IMR-90 (cell line): ENCODE measurements at regions not wholly inside any gene's neighbourhood (a gene's known extent, or its start where the extent isn't known, plus 50 kb on each side); places are given as distances from the start of the nearest gene placed in this dataset.

Experiments used
- ATAC-seq: fragments of 200-7000 bp; cut with Tn5 transposase; 2 replicates; pipeline ENCODE4 v1.9.1; 2020; ENCODE audit warnings: low read depth, mild to moderate bottlenecking, moderate library complexity
- BruUV-seq: library from RNA; stranded (reverse); fragments of 400-500 nt; replicated peaks from 2 replicates; lab custom pipeline; 2021; lab: Mats Ljungman, UMichigan
- CTCF ChIA-PET: fragments of 300-600 bp; formaldehyde crosslinking; extraction: SDS; loops from one replicate; lab custom pipeline; 2021; ENCODE audit warnings: antibody characterized with exemption; lab: Yijun Ruan, JAX
- POLR2A ChIA-PET: fragments of 300-600 bp; sonication (Branson Sonifier 250); formaldehyde crosslinking; loops from one replicate; lab custom pipeline; 2022; ENCODE audit warnings: antibody characterized with exemption; ENCODE audit not compliant: unreplicated experiment; lab: Charles Lee
- DNase-seq: peaks from one replicate; pipeline ENCODE4 v3.0.0; 2013
- H2AFZ ChIP-seq: replicated peaks from 2 replicates; pipeline ENCODE3; 2013; ENCODE audit warnings: low read length, mild to moderate bottlenecking; ENCODE audit not compliant: poor library complexity
- H2AK5ac ChIP-seq: 2 replicates; pipeline ENCODE4 v1.6.1; 2013; ENCODE audit warnings: low read depth, low read length, inconsistent platforms
- H2AK9ac ChIP-seq: replicated peaks from 2 replicates; pipeline ENCODE3; 2013; ENCODE audit warnings: mild to moderate bottlenecking, low read depth, low read length, moderate library complexity; ENCODE audit not compliant: poor library complexity
- H2BK120ac ChIP-seq: 2 replicates; pipeline ENCODE4 v1.6.1; 2013; ENCODE audit warnings: low read depth, low read length, inconsistent platforms
- H2BK15ac ChIP-seq: 3 replicates; pipeline ENCODE4 v1.6.1; 2013; ENCODE audit warnings: low read depth, low read length, inconsistent platforms
- H2BK20ac ChIP-seq: 2 replicates; pipeline ENCODE4 v1.6.1; 2013; ENCODE audit warnings: low read depth, mild to moderate bottlenecking, inconsistent platforms, low read length, moderate library complexity
- H2BK5ac ChIP-seq: 2 replicates; pipeline ENCODE4 v1.6.1; 2013; ENCODE audit warnings: mild to moderate bottlenecking, low read depth, low read length, inconsistent platforms; ENCODE audit not compliant: poor library complexity, severe bottlenecking
- H3K14ac ChIP-seq: replicated peaks from 2 replicates; pipeline ENCODE4 v1.6.1; 2013; ENCODE audit warnings: low read depth, low read length, inconsistent platforms
- H3K18ac ChIP-seq: 2 replicates; pipeline ENCODE4 v1.6.1; 2013; ENCODE audit warnings: low read depth, low read length, control low read depth
- H3K23ac ChIP-seq: 2 replicates; pipeline ENCODE4 v1.6.1; 2013; ENCODE audit warnings: low read depth, low read length, inconsistent platforms
- H3K27ac ChIP-seq: 2 replicates; pipeline ENCODE4 v1.5.1; 2013; ENCODE audit warnings: mild to moderate bottlenecking, control low read depth, low read length; ENCODE audit not compliant: insufficient read depth
- H3K27me3 ChIP-seq: 2 replicates; pipeline ENCODE4 v1.6.1; 2013; ENCODE audit warnings: low read length; ENCODE audit not compliant: control insufficient read depth, insufficient read depth
- H3K36me3 ChIP-seq: 2 replicates; pipeline ENCODE4 v1.6.1; 2013; ENCODE audit warnings: low read length, mixed read lengths; ENCODE audit not compliant: control insufficient read depth, insufficient read depth
- H3K4ac ChIP-seq: 2 replicates; pipeline ENCODE4 v1.6.1; 2013; ENCODE audit warnings: low read depth, low read length, inconsistent platforms
- H3K4me1 ChIP-seq: 2 replicates; pipeline ENCODE4 v1.6.1; 2013; ENCODE audit warnings: low read length, mixed read lengths; ENCODE audit not compliant: control insufficient read depth, insufficient read depth
- H3K4me2 ChIP-seq: 2 replicates; pipeline ENCODE4 v1.6.1; 2013; ENCODE audit warnings: low read depth, mild to moderate bottlenecking, control low read depth, low read length, moderate library complexity
- H3K4me3 ChIP-seq: 2 replicates; pipeline ENCODE4 v1.5.1; 2013; ENCODE audit warnings: low read depth, mild to moderate bottlenecking, control low read depth, low read length, moderate library complexity; ENCODE audit not compliant: insufficient read depth
- H3K56ac ChIP-seq: 2 replicates; pipeline ENCODE4 v1.6.1; 2013; ENCODE audit warnings: low read length, inconsistent platforms; ENCODE audit not compliant: insufficient read depth; ENCODE audit errors: extremely low read depth
- H3K79me1 ChIP-seq, 2 experiments: 2 replicates each; pipeline ENCODE4 v1.6.1; 2013; ENCODE audit warnings: low read length in 2 of 2, inconsistent platforms in 1 of 2, low read depth in 1 of 2
- H3K9ac ChIP-seq: 2 replicates; pipeline ENCODE4 v1.6.1; 2013; ENCODE audit warnings: low read depth, low read length, control low read depth
- H3K9me1 ChIP-seq: 2 replicates; pipeline ENCODE4 v1.6.1; 2013; ENCODE audit warnings: low read length, inconsistent platforms; ENCODE audit not compliant: insufficient read depth
- H3K9me3 ChIP-seq: 2 replicates; pipeline ENCODE4 v1.6.1; 2013; ENCODE audit warnings: low read length; ENCODE audit not compliant: control insufficient read depth, insufficient read depth
- H4K20me1 ChIP-seq: 2 replicates; pipeline ENCODE4 v1.6.1; 2013; ENCODE audit warnings: low read length, inconsistent platforms; ENCODE audit not compliant: insufficient read depth
- H4K5ac ChIP-seq: 2 replicates; pipeline ENCODE4 v1.6.1; 2013; ENCODE audit warnings: mild to moderate bottlenecking, low read depth, low read length, control low read depth
- H4K8ac ChIP-seq, 2 experiments: 2 replicates each; pipeline ENCODE4 v1.6.1; 2013; ENCODE audit warnings: low read depth in 2 of 2, low read length in 2 of 2, control low read depth in 1 of 2, inconsistent platforms in 1 of 2
- H4K91ac ChIP-seq: 2 replicates; pipeline ENCODE4 v1.6.1; 2013; ENCODE audit warnings: low read depth, low read length, inconsistent platforms; ENCODE audit not compliant: insufficient read depth
- BHLHE40 ChIP-seq: fragments of 150-350 bp; IDR thresholded peaks from 2 replicates; pipeline ENCODE4 v1.6.1; 2016; ENCODE audit warnings: mild to moderate bottlenecking, low read depth, low read length
- CEBPB ChIP-seq: IDR thresholded peaks from 2 replicates; pipeline ENCODE4 v1.6.1; 2012; ENCODE audit warnings: low read depth, low read length, improper control_type of control experiment
- CHD1 ChIP-seq: IDR thresholded peaks from 2 replicates; pipeline ENCODE4 v1.6.1; 2012; ENCODE audit warnings: low read depth, low read length, improper control_type of control experiment
- FOS ChIP-seq: fragments of 150-350 bp; IDR thresholded peaks from 2 replicates; pipeline ENCODE4 v1.6.1; 2016; ENCODE audit warnings: low read depth, low read length
- MAFK ChIP-seq: IDR thresholded peaks from 2 replicates; pipeline ENCODE4 v1.6.1; 2012; ENCODE audit warnings: low read depth, low read length, improper control_type of control experiment
- MAZ ChIP-seq: IDR thresholded peaks from 2 replicates; pipeline ENCODE4 v1.6.1; 2012; ENCODE audit warnings: low read depth, mild to moderate bottlenecking, low read length, improper control_type of control experiment, moderate library complexity, borderline replicate concordance
- MXI1 ChIP-seq: IDR thresholded peaks from 2 replicates; pipeline ENCODE4 v1.6.1; 2012; ENCODE audit warnings: low read depth, mild to moderate bottlenecking, low read length, moderate library complexity, borderline replicate concordance
- NFE2L2 ChIP-seq: fragments of 150-350 bp; IDR thresholded peaks from 2 replicates; pipeline ENCODE4 v1.6.1; 2016; ENCODE audit warnings: low read depth, mild to moderate bottlenecking, low read length
- POLR2A ChIP-seq: IDR thresholded peaks from 2 replicates; pipeline ENCODE4 v1.6.1; 2012; ENCODE audit warnings: mild to moderate bottlenecking, low read depth, low read length
- RAD21 ChIP-seq: IDR thresholded peaks from 2 replicates; pipeline ENCODE4 v1.6.1; 2012; ENCODE audit warnings: low read length, improper control_type of control experiment
- RCOR1 ChIP-seq: IDR thresholded peaks from 2 replicates; pipeline ENCODE4 v1.6.1; 2012; ENCODE audit warnings: mild to moderate bottlenecking, low read length, improper control_type of control experiment; ENCODE audit not compliant: insufficient replicate concordance
- RFX5 ChIP-seq: IDR thresholded peaks from 2 replicates; pipeline ENCODE4 v1.8.0; 2012; ENCODE audit warnings: low read depth, mild to moderate bottlenecking, low read length, moderate library complexity
- SMC3 ChIP-seq: fragments of 150-350 bp; IDR thresholded peaks from 2 replicates; pipeline ENCODE4 v1.6.1; 2016; ENCODE audit warnings: low read depth, mild to moderate bottlenecking, antibody characterized with exemption, low read length, moderate library complexity
- WGBS, 2 experiments: methylation state at CpG; one replicate each; pipeline versions ENCODE4 v1.1.5 to v1.1.7; 2013; ENCODE audit warnings: missing lambda C conversion rate in 2 of 2; ENCODE audit not compliant: insufficient read length in 1 of 2; ENCODE audit errors: extremely low coverage in 2 of 2; 5-methylcytosine and 5-hydroxymethylcytosine counted together
- dilution Hi-C: fragments of 300-500 bp; cut with HindIII; formaldehyde crosslinking; loops from one replicate; pipeline ENCODE4 v1.14.3; 2018; ENCODE audit warnings: low sequenced_read_pairs; ENCODE audit not compliant: unreplicated experiment
- in situ Hi-C: fragments of 300-500 bp; cut with MboI; formaldehyde crosslinking; loops from 3 replicates; pipeline ENCODE4 v1.14.3; 2019; ENCODE audit warnings: low sequenced_read_pairs, inconsistent platforms, mixed read lengths
- intact Hi-C: fragments of 100-400 bp; cut with micrococcal nuclease; formaldehyde crosslinking; loops from 2 replicates; pipeline ENCODE4 v1.10.0; 2022
- TF ChIP-seq, protein P1 (sequence below): fragments of 150-350 bp; IDR thresholded peaks from 2 replicates; pipeline ENCODE4 v1.6.1; 2016; ENCODE audit warnings: low read depth, mild to moderate bottlenecking, low read length, moderate library complexity, borderline replicate concordance
- TF ChIP-seq, protein P2 (sequence below): conservative IDR thresholded peaks from 2 replicates; pipeline ENCODE4 v1.5.1; 2012; ENCODE audit warnings: mild to moderate bottlenecking, low read depth, low read length, improper control_type of control experiment
- TF ChIP-seq, protein P3 (sequence below): fragments of 150-350 bp; IDR thresholded peaks from 2 replicates; pipeline ENCODE4 v1.6.1; 2017; ENCODE audit warnings: mild to moderate bottlenecking, antibody characterized with exemption, low read length, low read depth

DNA sequence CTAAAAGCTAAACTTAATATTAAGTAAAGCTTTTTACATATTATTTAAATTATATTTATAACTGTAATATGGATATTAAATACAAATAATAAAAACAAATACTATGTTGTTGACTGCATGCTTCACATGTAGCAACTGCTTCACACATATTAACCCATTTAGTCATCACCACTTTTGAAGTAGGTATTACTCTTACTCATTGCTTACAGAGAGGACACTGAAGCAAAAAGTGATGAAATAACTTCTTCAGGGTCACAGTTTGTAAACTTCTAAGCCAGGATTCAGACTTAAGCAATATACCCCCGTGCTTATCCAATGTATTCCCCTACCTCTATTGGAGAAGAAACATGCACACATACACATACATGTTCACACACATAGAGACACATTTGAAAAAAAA is 166.6 kb downstream of the DKK2 start:
- no peak overlapping the region for H3K9ac ChIP-seq
- H3K27me3 ChIP-seq: no peaks in the 10 kb centered on the region
- H3K4me3 ChIP-seq: no peak overlapping the region
- H3K36me3 ChIP-seq: no peaks in the 10 kb centered on the region
- no peak overlapping the region for H2AK9ac ChIP-seq
- H2BK15ac ChIP-seq: no peak overlapping the region
- H2AFZ ChIP-seq: no peak overlapping the region
- H3K9me3 ChIP-seq: no peaks in the 10 kb centered on the region
- H3K9me1 ChIP-seq: no peaks in the 10 kb centered on the region
- DNase-seq: no peak
- H3K14ac ChIP-seq: no peak overlapping the region
- ATAC-seq: no peak
- no peak overlapping the region for H2AK5ac ChIP-seq
- no peak overlapping the region for H4K5ac ChIP-seq
- ChIA-PET POLR2A (no interaction called here), CTCF (no interaction called here)
- H3K4me2 ChIP-seq: no peak overlapping the region
- WGBS, 2 experiments: no CpG with 5 or more reads among the region's 1 CpG
- no peaks in the 10 kb centered on the region for H4K20me1 ChIP-seq
- dilution Hi-C loops: no loop called here
- H2BK20ac ChIP-seq: no peak overlapping the region
- intact Hi-C loops: no loop called here
- H3K27ac ChIP-seq: no peak overlapping the region
- H2BK5ac ChIP-seq: no peak overlapping the region
- TF ChIP-seq FOS (no peak), MXI1 (no peak), MAFK (no peak), POLR2A (no peak), RFX5 (no peak), RCOR1 (no peak), BHLHE40 (no peak), SMC3 (no peak), MAZ (no peak), NFE2L2 (no peak), RAD21 (no peak), CEBPB (no peak), CHD1 (no peak)
- TF ChIP-seq, protein P1, sequence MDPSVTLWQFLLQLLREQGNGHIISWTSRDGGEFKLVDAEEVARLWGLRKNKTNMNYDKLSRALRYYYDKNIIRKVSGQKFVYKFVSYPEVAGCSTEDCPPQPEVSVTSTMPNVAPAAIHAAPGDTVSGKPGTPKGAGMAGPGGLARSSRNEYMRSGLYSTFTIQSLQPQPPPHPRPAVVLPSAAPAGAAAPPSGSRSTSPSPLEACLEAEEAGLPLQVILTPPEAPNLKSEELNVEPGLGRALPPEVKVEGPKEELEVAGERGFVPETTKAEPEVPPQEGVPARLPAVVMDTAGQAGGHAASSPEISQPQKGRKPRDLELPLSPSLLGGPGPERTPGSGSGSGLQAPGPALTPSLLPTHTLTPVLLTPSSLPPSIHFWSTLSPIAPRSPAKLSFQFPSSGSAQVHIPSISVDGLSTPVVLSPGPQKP: no peak
- TF ChIP-seq, protein P2, sequence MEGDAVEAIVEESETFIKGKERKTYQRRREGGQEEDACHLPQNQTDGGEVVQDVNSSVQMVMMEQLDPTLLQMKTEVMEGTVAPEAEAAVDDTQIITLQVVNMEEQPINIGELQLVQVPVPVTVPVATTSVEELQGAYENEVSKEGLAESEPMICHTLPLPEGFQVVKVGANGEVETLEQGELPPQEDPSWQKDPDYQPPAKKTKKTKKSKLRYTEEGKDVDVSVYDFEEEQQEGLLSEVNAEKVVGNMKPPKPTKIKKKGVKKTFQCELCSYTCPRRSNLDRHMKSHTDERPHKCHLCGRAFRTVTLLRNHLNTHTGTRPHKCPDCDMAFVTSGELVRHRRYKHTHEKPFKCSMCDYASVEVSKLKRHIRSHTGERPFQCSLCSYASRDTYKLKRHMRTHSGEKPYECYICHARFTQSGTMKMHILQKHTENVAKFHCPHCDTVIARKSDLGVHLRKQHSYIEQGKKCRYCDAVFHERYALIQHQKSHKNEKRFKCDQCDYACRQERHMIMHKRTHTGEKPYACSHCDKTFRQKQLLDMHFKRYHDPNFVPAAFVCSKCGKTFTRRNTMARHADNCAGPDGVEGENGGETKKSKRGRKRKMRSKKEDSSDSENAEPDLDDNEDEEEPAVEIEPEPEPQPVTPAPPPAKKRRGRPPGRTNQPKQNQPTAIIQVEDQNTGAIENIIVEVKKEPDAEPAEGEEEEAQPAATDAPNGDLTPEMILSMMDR: no peak
- TF ChIP-seq, protein P3, sequence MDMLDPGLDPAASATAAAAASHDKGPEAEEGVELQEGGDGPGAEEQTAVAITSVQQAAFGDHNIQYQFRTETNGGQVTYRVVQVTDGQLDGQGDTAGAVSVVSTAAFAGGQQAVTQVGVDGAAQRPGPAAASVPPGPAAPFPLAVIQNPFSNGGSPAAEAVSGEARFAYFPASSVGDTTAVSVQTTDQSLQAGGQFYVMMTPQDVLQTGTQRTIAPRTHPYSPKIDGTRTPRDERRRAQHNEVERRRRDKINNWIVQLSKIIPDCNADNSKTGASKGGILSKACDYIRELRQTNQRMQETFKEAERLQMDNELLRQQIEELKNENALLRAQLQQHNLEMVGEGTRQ: no peak
- H4K91ac ChIP-seq: no peak overlapping the region
- no peak overlapping the region for H2BK120ac ChIP-seq
- no peak overlapping the region for H3K18ac ChIP-seq
- H3K79me1 ChIP-seq: no peaks in the 10 kb centered on the region
- no peak overlapping the region for H3K23ac ChIP-seq
- H3K4me1 ChIP-seq: no peaks in the 10 kb centered on the region
- BruUV-seq: no TSS peak
- in situ Hi-C loops: no loop called here
- no peak overlapping the region for H3K56ac ChIP-seq
- H4K8ac ChIP-seq: no peak overlapping the region
- H3K4ac ChIP-seq: no peak overlapping the region
